HG02885 (cell line): ENCODE measurements at regions not wholly inside any gene's neighbourhood (a gene's known extent, or its start where the extent isn't known, plus 50 kb on each side); places are given as distances from the start of the nearest gene placed in this dataset.

Experiments used
- ATAC-seq: cut with Tn5 transposase; IDR thresholded peaks from one replicate; pipeline ENCODE4 v1.9.1; 2021; ENCODE audit warnings: mild to moderate bottlenecking; ENCODE audit not compliant: unreplicated experiment, poor library complexity

GRCh38 chr6:166683477-166683876 lies 56.4 kb upstream of the RPS6KA2 start:
- ATAC-seq: no peak

- no peak for ATAC-seq
Observed at GRCh38 chr6:166679566-166679965, 52.5 kb upstream of the RPS6KA2 start.

- ATAC-seq: no peak
Observed at GRCh38 chr6:166678426-166678825, 51.4 kb upstream of the RPS6KA2 start.

GRCh38 chr6:166677941-166678340 lies 50.9 kb upstream of the RPS6KA2 start:
- no peak for ATAC-seq
